Retina (tissue), 1 donor: ENCODE measurements at regions not wholly inside any gene's neighbourhood (a gene's known extent, or its start where the extent isn't known, plus 50 kb on each side); places are given as distances from the start of the nearest gene placed in this dataset.
"Not testable (repeated sequence)": the region's sequence is repeated elsewhere in the genome, so short reads cannot be mapped to it uniquely, and the experiment has no call there.

Source experiments
- DNase-seq: peaks from one replicate; pipeline ENCODE4 v3.0.0-alpha.2; 2016

DNA sequence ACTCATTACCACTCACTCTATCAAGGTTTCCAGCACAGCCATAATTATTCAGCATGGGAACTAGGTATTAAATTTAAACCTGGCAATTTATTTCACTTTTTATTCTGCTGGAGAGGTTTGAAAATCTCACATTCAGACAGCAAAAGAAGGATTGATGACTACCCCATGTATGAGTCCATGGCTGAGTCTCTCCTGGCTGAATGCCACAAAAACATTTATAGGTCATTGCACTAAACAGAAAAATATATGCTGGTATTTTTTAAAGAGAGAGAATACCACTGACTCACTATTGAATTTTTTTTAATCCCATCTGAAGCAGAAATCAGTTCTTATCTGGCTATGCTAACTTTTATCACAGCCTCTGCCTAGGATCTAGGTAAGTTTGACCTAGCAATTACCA lies 336.3 kb downstream of the PPP1R3A start:
- no peak for DNase-seq

DNA sequence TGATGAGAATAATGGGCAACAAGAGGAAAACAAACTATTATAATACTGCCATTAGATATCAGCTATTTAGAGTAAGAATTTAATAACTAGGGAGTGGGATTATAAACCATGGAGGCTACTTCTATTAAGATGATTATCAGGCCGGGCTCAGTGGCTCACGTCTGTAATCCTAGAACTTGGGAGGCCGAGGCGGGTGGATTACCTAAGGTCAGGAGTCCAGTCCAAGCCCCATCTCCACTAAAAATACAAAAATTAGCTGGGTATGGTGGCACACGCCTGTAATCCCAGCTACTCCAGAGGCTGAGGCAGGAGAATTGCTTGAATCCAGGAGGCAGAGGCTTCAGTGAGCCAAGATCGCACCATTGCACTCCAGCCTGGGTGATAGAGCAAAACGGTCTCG lies 355.6 kb downstream of the PPP1R3A start:
- DNase-seq = not testable (repeated sequence)

- no peak for DNase-seq
These were observed 356.0 kb downstream of the PPP1R3A start for GRCh38 chr7:113562801-113563200.

- no peak for DNase-seq
These were observed 356.6 kb downstream of the PPP1R3A start for GRCh38 chr7:113562242-113562641.

DNA sequence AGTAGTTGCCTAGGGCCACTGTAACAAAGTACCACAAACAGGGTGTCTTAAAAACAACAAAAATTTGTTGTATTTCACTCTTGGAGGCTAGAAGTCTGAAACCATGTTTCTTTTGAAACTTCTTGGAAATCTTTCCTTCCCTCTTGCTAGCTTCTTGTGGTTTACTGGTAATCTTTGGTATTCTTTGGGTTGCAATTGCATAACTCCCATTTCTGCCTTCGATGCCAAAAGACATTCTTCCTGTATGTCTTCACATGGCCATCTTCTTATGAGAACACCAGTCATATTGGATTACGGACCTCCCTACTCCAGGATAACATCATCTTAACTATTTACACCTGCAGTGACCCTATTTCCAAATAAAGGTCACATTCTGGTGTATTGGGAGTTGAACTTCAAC lies 357.4 kb downstream of the PPP1R3A start:
- DNase-seq = no peak

DNA sequence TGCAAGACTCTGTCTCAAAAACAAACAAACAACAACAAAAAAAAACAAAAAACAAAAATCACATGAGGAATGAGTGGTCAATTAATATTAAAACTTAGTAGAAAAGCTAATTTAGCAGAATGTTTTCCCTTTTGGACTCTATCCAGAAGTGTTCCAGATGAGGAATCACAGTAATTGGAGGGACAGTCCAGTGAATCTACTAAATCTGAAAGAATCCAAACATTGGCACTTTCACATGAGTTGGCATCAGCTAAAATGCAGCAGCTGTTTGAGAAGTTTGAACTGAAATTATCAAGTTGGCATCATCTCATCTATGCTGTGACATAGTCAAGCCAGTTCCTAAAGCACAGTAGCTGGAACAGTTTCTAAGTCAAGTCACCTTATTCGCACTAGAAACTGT lies 367.8 kb downstream of the PPP1R3A start:
- DNase-seq = no peak

DNA sequence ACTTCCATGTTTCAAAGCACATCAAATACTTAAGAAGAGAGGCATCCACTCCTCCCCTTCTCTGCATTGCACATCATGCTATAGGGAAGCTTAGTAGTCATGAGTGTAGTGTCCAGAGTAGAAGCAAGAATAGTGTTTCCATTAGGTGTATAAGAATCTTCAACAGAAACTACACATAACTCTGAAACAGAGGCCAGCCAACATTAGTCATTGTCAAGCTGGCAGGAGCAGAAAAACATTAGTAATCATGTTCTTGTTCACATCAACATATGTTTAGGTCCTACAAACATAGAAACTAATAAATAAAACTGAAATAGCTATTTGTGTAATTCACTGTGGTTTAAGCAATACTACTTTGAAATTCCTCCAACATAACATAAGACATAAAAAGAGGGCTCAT lies 370.2 kb downstream of the PPP1R3A start:
- DNase-seq = no peak

GRCh38 chr7:113548137-113548536 lies 370.7 kb downstream of the PPP1R3A start:
- DNase-seq = no peak

DNA sequence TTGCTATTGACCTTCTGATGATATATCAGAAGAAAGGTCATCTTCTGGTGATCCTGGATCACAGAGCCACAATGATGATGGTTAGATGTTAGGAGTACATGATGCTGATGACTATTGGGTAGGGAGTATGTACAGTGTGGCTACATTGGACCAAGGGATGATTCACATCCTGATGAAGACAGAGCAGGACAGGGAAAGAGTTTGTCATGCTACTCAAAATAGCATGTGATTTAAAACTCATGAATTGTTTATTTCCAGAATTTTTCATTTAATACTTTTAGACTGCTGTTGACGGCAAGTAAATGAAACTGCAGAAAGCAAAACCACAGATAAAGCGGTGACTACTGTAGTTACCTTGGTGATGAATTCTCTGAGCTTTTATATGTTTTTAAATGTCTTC lies 397.3 kb downstream of the PPP1R3A start:
- DNase-seq = no peak

GRCh38 chr7:113519472-113519871 lies 399.3 kb downstream of the PPP1R3A start:
- DNase-seq = no peak

DNA sequence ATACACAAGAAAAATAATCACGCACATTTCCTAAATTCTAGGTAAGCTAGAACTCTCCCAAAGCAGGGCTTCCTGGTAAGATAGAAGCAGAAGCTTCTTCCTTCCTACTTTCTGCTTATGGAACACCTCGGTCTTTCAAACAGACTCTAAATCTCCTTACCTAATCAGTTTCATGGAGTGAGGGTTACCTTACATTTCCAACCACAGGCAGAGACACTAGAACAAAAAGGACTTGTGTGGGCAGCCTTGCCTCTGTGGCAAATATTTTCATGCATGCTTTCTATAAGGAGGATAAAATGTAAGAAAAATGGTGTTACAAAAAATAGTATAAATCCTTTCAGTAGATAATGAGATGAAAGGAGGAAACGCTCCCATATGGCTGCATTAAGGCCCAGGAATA lies 386.3 kb upstream of the SMIM30 start:
- DNase-seq = no peak

DNA sequence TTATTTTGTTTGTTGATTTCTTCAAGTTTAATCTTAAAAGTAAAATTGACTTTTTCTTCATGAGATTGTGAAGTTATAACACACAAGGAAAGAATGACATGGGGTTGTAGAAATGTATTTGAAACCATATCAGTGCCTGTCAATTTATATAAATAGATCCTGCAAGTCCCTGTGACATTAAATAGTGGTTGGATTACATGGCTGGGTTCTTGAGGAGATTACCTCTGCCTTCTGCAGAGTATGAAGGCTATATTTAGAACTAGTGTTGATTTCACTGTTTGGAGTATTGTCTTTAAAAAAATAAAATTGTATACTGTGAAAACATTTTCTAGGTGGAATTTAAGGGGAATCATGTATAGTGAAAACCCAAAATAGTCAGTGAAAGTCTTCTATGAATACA lies 385.8 kb upstream of the SMIM30 start:
- no peak for DNase-seq

DNA sequence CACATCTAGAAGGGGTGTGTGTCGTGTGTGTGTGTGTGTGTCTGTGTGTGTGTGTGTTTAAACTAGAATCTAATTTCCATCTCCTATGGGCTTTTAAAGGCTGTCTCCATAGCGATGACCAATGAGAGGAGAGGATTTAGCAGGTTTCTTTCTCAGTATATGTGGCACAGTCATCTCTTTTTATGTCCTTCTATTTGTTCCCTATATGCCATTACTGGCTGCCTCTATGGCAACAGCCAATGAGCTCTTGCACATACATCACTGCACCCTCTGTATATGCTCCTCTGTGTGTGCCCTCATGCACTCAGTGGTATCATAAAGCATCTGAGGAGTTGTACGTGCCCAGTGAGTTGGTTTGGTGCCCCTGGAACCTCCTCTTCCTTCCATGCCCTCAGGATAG lies 378.2 kb upstream of the SMIM30 start:
- DNase-seq = not testable (repeated sequence)

DNA sequence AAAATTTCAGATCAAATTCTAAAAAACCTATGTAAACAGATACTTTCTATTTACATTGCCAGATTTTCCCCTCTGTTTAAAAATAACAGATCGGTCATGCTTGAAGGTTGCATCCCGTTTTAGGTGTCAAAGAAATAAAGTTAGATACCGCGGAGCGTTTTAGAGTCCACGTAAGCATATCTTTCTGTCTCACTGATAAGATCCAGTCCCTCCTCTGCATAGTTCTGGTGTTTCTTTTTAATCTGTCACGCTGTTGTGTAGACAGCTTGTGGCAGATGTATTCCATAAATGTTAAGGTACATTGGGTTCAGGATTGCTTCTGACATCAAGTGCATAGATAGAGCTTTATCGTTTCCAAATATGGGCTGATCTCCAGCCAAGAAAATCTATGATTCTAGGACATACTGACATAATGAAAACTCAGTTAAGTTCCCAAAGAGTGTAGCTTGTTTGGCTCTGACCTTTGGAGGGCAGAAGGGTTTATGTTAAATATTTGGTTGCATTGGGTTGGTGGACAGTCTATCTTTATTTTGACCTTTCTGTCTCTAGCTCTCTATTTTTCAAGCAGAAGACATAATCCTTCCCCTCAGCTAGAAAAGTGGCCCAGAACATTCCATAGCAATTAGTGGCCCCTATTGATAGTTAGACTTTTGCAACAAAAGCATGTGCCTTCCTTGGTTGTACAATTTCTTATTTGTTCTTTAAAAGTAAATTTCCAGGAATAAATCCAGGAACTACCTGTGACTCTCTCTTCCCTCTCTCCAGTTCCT lies 376.6 kb upstream of the SMIM30 start:
- DNase-seq = not testable (repeated sequence)

DNA sequence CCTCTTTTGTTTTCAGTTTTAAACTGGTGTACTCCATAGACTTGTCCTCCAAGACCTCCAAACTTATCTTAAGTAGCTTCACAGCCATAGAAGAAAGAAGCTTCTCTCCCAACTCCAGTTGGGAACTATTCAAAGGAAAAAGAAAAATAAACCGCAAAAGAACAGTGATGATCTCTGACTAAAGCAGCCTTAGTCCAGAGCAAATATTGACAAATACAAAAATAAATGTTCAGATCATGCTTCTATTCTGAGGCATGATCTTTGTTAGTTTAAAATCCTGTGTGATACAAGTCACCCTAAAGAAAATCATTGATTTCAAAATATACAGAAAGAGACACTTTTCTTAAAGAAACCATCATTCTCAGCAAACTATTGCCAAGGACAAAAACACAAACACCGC lies 373.0 kb upstream of the SMIM30 start:
- DNase-seq = no peak

DNA sequence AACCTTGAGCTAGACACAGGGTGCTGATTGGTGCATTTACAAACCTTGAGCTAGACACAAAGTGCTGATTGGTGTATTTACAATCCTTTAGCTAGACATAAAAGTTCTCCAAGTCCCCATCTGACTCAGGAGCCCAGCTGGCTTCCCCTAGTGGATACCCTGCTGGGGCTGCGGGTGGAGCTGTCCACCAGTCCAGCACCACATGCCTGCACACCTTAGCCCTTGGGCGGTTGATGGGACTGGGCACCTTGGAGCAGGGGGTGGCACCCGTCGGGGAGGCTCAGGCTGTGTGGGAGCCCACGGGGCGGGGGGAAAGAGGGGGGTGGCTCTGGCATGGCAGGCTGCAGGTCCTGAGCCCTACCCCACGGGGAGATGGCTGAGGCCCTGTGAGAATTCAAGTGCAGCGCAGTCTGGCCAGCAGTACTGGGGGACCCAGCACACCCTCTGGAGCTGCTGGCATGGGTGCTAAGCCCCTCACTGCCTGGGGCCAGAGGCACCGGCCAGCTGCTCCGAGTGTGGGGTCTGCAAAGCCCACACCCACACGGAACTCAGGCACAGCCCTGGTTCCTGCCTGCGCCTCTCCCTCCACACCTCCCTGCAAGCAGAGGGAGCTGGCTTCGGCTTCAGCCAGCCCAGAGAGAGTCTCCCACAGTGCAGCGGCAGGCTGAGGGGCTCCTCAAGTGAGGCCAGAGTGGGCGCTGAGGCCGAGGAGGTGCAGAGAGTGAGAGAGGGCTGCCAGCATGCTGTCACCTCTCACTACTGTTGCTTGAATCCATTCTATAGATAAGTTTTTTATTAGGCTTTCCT lies 369.8 kb upstream of the SMIM30 start:
- no peak for DNase-seq

DNA sequence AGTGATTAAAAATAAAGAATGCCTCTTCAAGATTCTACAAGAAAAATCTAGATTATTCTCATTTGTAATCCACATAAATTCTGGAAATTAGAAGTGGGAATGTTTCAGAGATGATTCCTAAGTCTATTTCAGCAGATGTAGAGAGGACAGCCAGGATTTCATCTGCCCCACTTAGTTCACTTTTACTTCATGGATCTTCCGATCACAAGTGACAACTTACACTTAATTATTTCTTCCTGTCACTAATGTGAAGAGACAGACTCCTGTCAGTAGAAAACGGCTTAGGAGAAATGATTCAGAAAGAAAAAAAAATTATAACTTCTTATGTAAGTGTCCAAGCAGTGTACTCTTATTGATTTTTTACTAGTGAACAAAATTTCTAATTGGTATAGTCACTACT lies 368.2 kb upstream of the SMIM30 start:
- no peak for DNase-seq

- DNase-seq = no peak
These were observed 365.3 kb upstream of the SMIM30 start for GRCh38 chr7:113483657-113484056.

- DNase-seq = no peak
These were observed 362.2 kb upstream of the SMIM30 start for GRCh38 chr7:113480537-113480936.

GRCh38 chr7:113464096-113464855 lies 345.9 kb upstream of the SMIM30 start:
- DNase-seq = no peak

- DNase-seq = no peak
These were observed 341.7 kb upstream of the SMIM30 start for GRCh38 chr7:113460067-113460466.

- DNase-seq = no peak
These were observed 338.2 kb upstream of the SMIM30 start for GRCh38 chr7:113456533-113456932.

DNA sequence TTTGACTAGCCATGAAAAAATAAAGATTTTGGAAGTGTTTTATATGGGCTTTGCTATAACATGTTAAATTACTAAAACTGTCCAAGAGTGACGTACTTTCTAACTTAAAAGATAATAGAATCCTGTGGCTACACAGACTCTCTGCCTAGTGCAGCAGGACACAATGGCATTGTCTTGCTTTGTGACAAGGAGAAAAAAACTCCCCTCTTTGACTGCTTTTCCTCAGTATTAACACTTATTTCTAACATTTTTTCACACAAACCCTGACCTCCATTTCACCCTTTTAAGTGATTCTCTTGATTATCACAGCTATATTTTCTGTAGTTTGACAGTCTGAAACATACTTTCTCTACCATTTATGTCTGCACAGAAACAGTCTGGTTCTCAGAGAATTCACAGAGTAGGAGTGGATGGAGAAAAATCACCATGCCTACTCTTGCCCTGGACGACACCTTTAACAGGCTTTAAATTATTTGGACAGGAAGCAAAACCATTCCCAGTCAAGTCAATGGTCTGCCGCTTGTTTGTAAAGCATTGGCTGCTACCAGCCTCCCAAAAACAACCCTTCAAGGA lies 336.3 kb upstream of the SMIM30 start:
- DNase-seq = no peak
